HCT116 (cell line): ENCODE measurements at regions not wholly inside any gene's neighbourhood (a gene's known extent, or its start where the extent isn't known, plus 50 kb on each side); places are given as distances from the start of the nearest gene placed in this dataset.

Source experiments
- ATF3 ChIP-seq: IDR thresholded peaks from 2 replicates; pipeline ENCODE4 v1.6.1; 2012
- CTCF ChIP-seq, 3 experiments: fragments of 200-600 bp in 1 of 3; sonication (generic) in 1 of 3; IDR thresholded peaks in 2 of 3; conservative IDR thresholded peaks in 1 of 3; 2 replicates each; pipeline ENCODE4 v1.5.1; 2012 to 2017; ENCODE audit warnings: low read depth in 2 of 3, low read length in 2 of 3, antibody characterized with exemption in 1 of 3, borderline replicate concordance in 1 of 3, control low read depth in 1 of 3, mild to moderate bottlenecking in 1 of 3, mixed read lengths in 1 of 3, mixed run types in 1 of 3, moderate library complexity in 1 of 3; ENCODE audit not compliant: insufficient read depth in 1 of 3
- EZH2 ChIP-seq: fragments of 200-600 bp; sonication (generic); IDR thresholded peaks from 2 replicates; pipeline ENCODE4 v1.6.1; 2017; ENCODE audit warnings: antibody characterized with exemption, mixed run types
- EZH2phosphoT487 ChIP-seq: fragments of 200-600 bp; IDR thresholded peaks from 2 replicates; pipeline ENCODE4 v1.6.1; 2018; ENCODE audit warnings: antibody characterized with exemption, borderline replicate concordance
- MAX ChIP-seq: IDR thresholded peaks from 2 replicates; pipeline ENCODE4 v1.6.1; 2012
- POLR2A ChIP-seq: IDR thresholded peaks from 2 replicates; pipeline ENCODE4 v1.7.0; 2011; ENCODE audit warnings: borderline replicate concordance; ENCODE audit not compliant: insufficient read depth, insufficient read length; ENCODE audit errors: extremely low read depth
- POLR2AphosphoS5 ChIP-seq: IDR thresholded peaks from 2 replicates; pipeline ENCODE4 v1.6.1; 2011; ENCODE audit warnings: mild to moderate bottlenecking, low read depth, low read length, moderate library complexity
- TCF7L2 ChIP-seq: IDR thresholded peaks from 2 replicates; pipeline ENCODE4 v1.7.0; 2011; ENCODE audit warnings: borderline replicate concordance, inconsistent platforms; ENCODE audit not compliant: insufficient read depth, insufficient read length; ENCODE audit errors: extremely low read depth
- YY1 ChIP-seq: IDR thresholded peaks from 2 replicates; pipeline ENCODE4 v1.6.1; 2011; ENCODE audit warnings: low read length, low read depth, moderate library complexity, mild to moderate bottlenecking; ENCODE audit not compliant: insufficient replicate concordance; ENCODE audit errors: extremely low read depth
- ZBTB33 ChIP-seq: IDR thresholded peaks from 2 replicates; pipeline ENCODE4 v1.6.1; 2011; ENCODE audit warnings: mild to moderate bottlenecking, low read length, moderate library complexity; ENCODE audit not compliant: insufficient replicate concordance; ENCODE audit errors: extremely low read depth
- ZNF274 ChIP-seq: fragments of 200-500 bp; sonication (Bioruptor generic); IDR thresholded peaks from 2 replicates; pipeline ENCODE4 v1.6.1; 2014; ENCODE audit warnings: mild to moderate bottlenecking, low read depth, low read length, inconsistent platforms

- TF ChIP-seq CTCF (IDR thresholded peaks at IDR 0.05 in 2 of 3, conservative IDR thresholded peaks at IDR 0.05 in 1 of 3; ENCODE audit: borderline replicate concordance in 1 of 3, insufficient read depth in 1 of 3, low read depth in 2 of 3, low read length in 2 of 3) (no peak), MAX (no peak), POLR2A (no peak), EZH2phosphoT487 (no peak), POLR2AphosphoS5 (no peak), EZH2 (no peak), TCF7L2 (no peak), ZNF274 (no peak), YY1 (no peak), ZBTB33 (no peak), ATF3 (no peak)
Measured at GRCh38 chr13:55550624-55551023, 1590.1 kb upstream of the PRR20A start.
